ENCODE measurements at regions not wholly inside any gene's neighbourhood (a gene's known extent, or its start where the extent isn't known, plus 50 kb on each side); places are given as distances from the start of the nearest gene placed in this dataset.

GRCh38 chr15:91408476-91409076 lies 308.5 kb downstream of the SV2B start:
- no peak for TF ChIP-seq EZH2 (IDR thresholded peaks at IDR 0.05; ENCODE audit: insufficient read depth, poor library complexity, severe bottlenecking)
- TF ChIP-seq EZH2phosphoT487 (IDR thresholded peaks at IDR 0.05; ENCODE audit: insufficient read depth, low read depth), result no peak
